ENCODE measurements at regions not wholly inside any gene's neighbourhood (a gene's known extent, or its start where the extent isn't known, plus 50 kb on each side); places are given as distances from the start of the nearest gene placed in this dataset.
"Not testable (repeated sequence)": the region's sequence is repeated elsewhere in the genome, so short reads cannot be mapped to it uniquely, and the experiment has no call there.

DNA sequence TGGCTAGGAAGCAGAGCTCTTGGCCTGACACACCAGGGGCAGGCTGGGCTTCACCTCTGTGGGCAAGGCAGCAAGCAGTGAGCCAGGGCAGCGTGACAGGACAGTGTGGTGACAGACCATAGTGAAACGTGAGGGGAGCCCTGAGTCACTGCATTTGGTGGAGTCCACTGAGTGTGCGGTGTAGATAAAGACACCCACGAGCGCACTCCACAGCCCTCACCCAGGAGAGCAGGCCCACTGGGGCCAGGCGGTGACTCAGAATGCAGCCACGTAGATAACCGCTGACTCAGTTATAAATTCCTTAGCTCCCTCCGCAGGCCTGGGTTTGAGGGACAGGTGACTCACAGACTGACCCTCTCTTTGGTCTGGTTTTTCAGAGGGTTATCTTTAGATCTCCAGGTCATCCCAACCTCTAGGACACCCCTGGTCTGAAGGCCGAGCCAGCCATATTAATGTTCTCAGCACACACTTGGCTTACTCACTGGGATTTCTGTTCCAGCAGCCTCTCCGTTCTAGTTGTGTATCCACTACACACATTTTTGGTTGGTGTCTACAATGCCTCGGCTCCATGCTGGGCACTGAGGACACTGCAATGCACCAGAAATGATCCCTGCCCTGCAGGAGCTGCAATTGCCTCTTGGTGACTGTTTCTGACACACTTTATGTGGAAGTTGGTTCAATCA lies 90.2 kb upstream of the TSPAN2 start:
- no peak for DNase-seq

DNA sequence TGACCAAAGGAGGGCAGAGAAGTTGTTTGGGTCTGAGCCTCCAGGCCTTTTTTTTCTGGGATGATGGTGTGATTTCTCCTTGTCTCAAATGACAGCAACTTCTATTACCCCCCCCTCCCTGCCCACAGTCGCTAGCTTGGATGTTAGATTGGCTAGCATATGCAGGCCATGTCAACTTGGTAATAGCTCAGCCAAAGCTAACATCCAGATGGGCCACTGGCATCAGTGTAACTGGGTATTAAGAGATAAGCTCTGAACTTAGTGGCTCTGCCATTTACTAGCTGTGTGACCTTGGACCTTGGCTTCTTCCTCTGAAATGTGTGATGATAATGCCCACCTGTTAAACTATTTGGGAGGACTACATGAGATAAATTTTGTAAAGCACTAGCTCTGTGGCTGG lies 86.9 kb upstream of the TSPAN2 start:
- no peak for DNase-seq

- DNase-seq: no peak
These were observed 86.3 kb upstream of the TSPAN2 start for GRCh38 chr1:115175596-115175995.

GRCh38 chr1:115173151-115173550 lies 83.8 kb upstream of the TSPAN2 start:
- DNase-seq: no peak

GRCh38 chr1:115172270-115172669 lies 83.0 kb upstream of the TSPAN2 start:
- DNase-seq: no peak

DNA sequence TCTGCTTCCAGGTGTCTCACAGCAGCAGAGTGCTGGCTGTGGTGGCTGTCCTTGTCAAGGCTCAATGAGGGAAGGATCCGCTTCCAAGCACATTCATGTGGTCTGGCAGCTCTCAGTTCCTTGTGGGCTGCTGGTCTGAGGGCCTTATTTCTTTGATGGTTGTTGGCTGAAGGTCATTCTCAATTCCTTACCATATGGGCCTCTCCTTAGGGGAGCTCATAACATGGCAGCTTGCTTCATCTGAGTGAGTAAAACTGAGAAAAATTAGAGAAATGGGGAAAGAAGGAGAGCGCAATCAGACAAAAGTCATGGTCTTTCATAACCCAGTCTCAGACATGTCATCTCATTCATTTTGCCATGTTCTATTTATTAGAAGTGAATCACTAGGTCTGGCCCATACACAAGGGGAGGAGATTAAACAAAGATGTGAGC lies 81.7 kb upstream of the TSPAN2 start:
- no peak for DNase-seq

GRCh38 chr1:115170377-115170776 lies 81.1 kb upstream of the TSPAN2 start:
- no peak for DNase-seq

DNA sequence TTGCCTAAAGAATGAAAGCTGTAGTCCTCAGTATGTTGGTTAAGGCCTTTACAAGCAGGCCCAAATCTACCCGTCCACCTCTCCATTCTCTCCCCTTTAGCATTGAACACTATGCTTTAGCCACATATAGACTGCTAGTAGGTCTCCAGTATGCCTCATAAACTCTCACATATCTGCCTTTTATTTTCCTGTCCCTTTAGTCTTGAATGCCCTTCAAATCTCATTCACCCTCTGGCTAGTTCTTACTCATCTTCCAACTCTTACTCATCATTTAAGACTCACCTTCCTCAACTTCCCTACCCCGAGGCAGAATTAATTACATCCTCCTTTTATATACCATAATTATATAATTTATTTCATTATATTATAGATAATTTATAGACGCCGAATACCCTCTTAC lies 78.7 kb upstream of the TSPAN2 start:
- no peak for DNase-seq

- no peak for DNase-seq
These were observed 77.3 kb upstream of the TSPAN2 start for GRCh38 chr1:115166531-115167091.

DNA sequence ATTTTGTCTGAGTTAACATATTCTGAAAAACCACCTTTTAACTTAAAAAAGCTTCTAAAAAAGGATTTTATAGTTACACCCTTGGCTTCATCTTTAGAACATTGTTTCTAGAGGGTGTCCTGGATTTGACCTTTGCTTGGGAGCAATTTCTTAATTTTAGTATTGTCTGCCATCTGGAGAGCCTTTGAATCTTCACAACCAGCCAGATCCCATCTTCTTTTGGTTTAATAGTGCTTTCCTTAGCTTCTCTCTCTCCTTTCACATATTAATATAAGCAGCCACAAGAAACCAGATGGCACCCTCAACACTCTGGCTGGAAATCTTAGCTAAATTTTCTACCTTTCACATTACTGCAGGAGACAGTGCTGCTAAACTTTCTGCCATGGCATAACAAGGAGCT lies 76.5 kb upstream of the TSPAN2 start:
- DNase-seq: no peak

- DNase-seq: no peak
These were observed 75.8 kb upstream of the TSPAN2 start for GRCh38 chr1:115164940-115165705.

DNA sequence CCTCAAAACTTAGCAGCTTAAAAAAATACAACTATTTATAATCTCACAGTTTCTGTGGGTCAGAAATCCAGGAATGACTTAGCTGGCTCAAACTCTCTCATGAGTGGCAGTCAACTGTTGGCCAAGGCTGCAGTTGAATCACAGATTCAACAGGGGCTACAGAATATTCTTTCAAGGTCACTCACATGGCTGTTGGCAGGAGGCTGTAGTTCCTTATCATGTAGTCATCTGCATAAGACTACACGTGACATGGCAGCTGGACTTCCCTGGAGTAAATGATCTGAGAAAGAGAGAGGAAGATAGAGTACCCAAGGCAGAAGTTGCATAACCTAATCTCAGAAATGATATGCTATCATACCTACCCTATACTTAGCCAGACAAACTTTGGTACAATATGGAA lies 75.2 kb upstream of the TSPAN2 start:
- no peak for DNase-seq

GRCh38 chr1:115160728-115161127 lies 71.4 kb upstream of the TSPAN2 start:
- DNase-seq: no peak

DNA sequence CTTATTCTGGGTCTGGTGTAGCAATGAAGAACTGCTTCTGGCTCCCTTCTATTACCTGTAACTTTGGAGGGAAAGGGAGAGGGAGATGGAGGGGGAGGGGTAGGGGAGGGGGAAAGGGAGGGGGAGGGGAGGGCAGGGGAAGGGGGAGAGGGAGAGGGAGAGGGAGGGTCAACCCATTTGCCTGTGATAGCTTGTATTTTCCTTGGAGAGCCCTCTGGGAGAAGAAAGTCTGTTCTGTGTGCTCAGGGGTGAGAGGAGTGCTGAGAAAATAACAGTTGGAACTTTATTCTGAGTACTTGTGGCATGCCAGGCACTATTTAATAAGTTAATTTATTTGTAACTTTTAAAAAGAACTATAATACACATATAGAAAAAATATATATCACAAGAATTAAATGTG lies 70.7 kb upstream of the TSPAN2 start:
- no peak for DNase-seq

GRCh38 chr1:115158181-115158580 lies 68.9 kb upstream of the TSPAN2 start:
- no peak for DNase-seq

GRCh38 chr1:115156826-115157468 lies 67.6 kb upstream of the TSPAN2 start:
- DNase-seq: no peak

DNA sequence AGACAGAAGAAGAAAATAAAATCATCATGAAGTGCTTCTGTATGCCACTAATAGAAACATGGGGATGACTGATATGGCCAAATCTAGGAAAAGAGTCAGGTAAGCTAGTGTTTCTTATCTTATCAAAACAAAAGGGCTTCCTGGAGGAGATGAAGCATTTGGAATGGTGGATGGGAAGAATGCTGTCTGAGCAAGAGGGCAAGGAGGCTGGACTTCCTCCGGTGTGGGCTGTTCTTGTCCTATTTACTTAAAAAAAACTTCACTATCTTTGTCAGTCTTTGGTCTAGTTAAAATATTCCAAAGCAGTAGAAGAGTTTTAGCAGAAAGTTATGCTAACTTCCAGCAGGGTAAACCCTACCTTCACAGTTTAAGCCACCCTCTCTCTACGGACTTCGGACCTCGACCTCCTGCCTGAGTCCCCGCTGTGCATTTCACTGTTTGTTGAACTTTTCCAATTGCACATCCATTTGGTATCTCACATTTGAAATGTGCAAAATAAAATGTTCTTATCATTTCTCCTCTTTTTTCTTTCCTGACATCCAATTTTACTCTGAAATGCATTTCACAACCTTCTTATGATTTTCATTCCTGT lies 64.8 kb upstream of the TSPAN2 start:
- DNase-seq: no peak

- not testable (repeated sequence) for DNase-seq
These were observed 58.6 kb upstream of the TSPAN2 start for GRCh38 chr1:115147928-115148327.

DNA sequence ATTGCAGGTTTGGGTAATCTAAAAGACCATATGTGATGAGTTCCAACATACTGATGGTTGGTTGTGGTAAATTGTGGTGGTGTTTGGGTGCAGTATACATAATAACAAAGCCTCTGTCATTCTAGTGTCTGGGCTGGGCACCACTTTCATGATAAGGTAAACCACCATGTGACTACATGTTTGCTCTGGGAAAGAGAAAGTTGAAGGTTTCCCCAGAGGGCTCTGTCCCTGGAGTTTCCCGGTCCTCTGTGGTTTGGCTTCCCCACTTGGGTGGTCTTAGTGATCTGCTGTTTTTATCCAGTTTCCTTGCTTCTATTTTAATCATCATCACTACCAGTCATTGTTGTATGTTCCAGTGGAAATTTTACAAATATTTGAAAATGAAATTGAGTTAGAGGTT lies 55.9 kb upstream of the TSPAN2 start:
- DNase-seq: no peak

DNA sequence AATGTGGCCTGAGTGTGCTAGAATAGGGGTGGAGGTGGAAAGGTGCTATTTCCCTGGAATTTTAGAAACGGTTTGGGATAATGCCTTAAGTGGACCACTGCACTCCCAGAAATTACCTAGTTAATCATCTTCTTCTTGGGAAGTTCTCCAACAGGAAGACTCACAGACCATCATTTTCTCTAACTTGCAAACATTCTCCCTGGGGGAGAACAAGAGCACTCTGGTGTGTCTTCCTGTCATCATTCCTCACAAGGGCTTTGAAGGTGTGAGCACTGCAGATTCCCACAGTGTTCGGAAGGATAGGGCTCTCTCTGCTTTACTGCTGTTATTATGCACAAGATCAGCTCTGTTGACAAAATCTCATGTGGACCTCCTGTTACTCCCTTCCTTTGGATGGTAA lies 54.9 kb upstream of the TSPAN2 start:
- no peak for DNase-seq

DNA sequence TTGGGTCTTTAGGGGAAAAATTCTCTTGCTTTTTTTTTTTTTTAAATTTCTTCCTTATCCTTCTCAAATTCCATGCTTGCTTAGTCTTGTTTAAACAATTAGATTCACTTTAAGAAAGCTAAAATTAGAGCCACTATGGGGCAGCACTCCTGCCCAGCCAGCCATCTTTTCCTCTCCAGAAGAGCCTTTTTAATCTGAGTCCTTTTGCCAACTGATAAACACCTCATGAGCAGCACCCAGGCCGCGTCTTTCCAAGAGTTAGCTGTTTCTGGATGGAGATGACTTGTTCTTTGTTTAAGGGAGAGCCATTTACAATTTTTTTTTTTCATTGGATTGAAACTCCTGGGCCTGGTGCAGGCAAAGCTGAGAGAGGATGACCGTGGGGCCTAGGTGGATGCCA lies 53.3 kb upstream of the TSPAN2 start:
- no peak for DNase-seq

- no peak for DNase-seq
These were observed 51.8 kb upstream of the TSPAN2 start for GRCh38 chr1:115141145-115141454.

GRCh38 chr1:115140442-115141144 lies 51.3 kb upstream of the TSPAN2 start:
- DNase-seq: no peak
